B cell (primary cell): ENCODE measurements at regions not wholly inside any gene's neighbourhood (a gene's known extent, or its start where the extent isn't known, plus 50 kb on each side); places are given as distances from the start of the nearest gene placed in this dataset.

Experiments used
- CTCF ChIP-seq: fragments of 200-600 bp; IDR thresholded peaks from one replicate; pipeline ENCODE4 v1.8.0; 2022; ENCODE audit warnings: antibody characterized with exemption, mild to moderate bottlenecking
- EZH2 ChIP-seq: IDR thresholded peaks from 2 replicates; pipeline ENCODE4 v1.6.1; 2012; ENCODE audit warnings: borderline replicate concordance, low read depth, mild to moderate bottlenecking, moderate library complexity, low read length; ENCODE audit not compliant: insufficient read depth, poor library complexity, severe bottlenecking

- TF ChIP-seq CTCF: no peak
- TF ChIP-seq EZH2: no peak
Measured at GRCh38 chr2:15737314-15738224, 145.9 kb downstream of the DDX1 start.
